AG10803 (cell line): ENCODE measurements at regions not wholly inside any gene's neighbourhood (a gene's known extent, or its start where the extent isn't known, plus 50 kb on each side); places are given as distances from the start of the nearest gene placed in this dataset.

Experiments used
- DNase-seq: peaks from one replicate; pipeline ENCODE4 v3.0.0; 2010; ENCODE audit warnings: low read depth
- H3K4me3 ChIP-seq: 2 replicates; pipeline ENCODE4 v1.5.1; 2011; ENCODE audit warnings: mild to moderate bottlenecking, low read length, control low read depth
- CTCF ChIP-seq: conservative IDR thresholded peaks from 2 replicates; pipeline ENCODE4 v1.5.1; 2011; ENCODE audit warnings: mild to moderate bottlenecking, low read length, control low read depth, inconsistent platforms

- TF ChIP-seq CTCF = no peak
- no peak for DNase-seq
- no peak overlapping the region for H3K4me3 ChIP-seq
Measured at GRCh38 chr4:130249002-130249401, 1153.0 kb downstream of the C4orf33 start.

GRCh38 chr4:130257271-130257670 is 1161.3 kb downstream of the C4orf33 start:
- peak; percentile 34 for DNase-seq
- no peak overlapping the region for H3K4me3 ChIP-seq
- TF ChIP-seq CTCF = no peak

GRCh38 chr4:130266814-130267213 is 1170.9 kb downstream of the C4orf33 start:
- no peak overlapping the region for H3K4me3 ChIP-seq
- DNase-seq = no peak
- no peak for TF ChIP-seq CTCF

DNA sequence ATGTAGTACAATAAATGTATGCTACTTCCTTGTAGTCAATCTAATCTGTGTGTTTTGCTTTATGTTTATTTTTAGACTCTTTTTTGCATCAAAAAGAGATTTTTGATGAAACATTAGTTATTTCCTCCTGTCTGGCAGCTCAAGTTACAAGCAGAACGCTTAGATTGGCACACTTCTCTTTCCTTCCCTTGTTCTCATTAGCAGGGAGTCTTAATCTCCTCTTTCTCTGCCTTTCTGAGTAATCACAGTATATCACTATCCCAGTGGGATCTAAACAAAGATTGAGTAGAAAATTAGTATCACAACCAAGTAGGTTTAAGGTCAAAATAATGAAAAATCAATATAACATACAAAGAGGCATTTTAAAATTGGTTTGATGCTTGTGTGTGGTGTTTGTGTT is 1192.6 kb downstream of the C4orf33 start:
- TF ChIP-seq CTCF = no peak
- no peak overlapping the region for H3K4me3 ChIP-seq
- no peak for DNase-seq

DNA sequence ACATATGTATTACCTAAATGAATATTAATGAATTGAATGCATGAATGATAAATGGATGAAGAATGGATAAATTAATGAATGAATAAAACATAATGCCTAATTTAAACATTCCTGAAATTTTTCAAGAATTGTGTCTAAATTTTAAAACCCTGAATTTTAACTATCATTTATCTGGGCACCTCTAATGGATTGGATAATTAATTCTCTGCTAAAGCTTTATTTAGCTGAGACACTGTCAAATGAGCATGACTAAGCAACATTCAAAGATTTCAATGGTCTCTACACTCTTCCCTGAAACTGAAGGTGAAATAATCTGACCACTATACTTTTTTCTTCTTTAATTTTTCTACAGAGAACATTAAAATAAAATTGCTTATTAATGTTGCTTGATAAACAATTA is 1197.7 kb downstream of the C4orf33 start:
- TF ChIP-seq CTCF = no peak
- H3K4me3 ChIP-seq = no peak overlapping the region
- DNase-seq = no peak

DNA sequence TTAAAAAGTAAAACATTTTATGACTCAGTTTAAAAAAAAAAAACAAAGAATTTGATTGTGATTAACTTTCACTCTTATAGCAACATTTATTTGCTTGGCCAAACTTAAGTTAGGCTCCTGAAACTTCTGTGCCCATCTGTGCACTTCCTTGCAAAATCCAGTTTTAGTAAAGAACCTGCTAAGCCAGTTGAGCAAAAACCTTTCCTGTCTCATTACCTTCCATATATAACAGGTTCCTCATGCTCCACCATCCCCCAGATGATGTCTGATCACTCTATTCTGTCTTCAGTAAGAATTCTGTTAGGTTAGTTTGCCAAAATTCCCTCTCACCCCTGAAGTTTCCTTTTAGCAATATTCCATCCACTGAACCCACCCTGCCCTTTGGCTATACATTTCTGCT is 1200.5 kb downstream of the C4orf33 start:
- H3K4me3 ChIP-seq = no peak overlapping the region
- DNase-seq = no peak
- no peak for TF ChIP-seq CTCF

- DNase-seq = no peak
- no peak for TF ChIP-seq CTCF
Measured at GRCh38 chr4:130306566-130306965, 1210.6 kb downstream of the C4orf33 start.

More at GRCh38 chr4:130306566-130306965, 1210.6 kb downstream of the C4orf33 start:
- no peak overlapping the region for H3K4me3 ChIP-seq
